WTC11 (cell line): ENCODE measurements at regions not wholly inside any gene's neighbourhood (a gene's known extent, or its start where the extent isn't known, plus 50 kb on each side); places are given as distances from the start of the nearest gene placed in this dataset.
A peak's percentile ranks its signal among the peaks of the same experiment; 100 is the strongest.

Source experiments
- ATAC-seq: fragments of 200-7000 bp; cut with Tn5 transposase; 2 replicates; pipeline ENCODE4 v1.10.0; 2021; ENCODE audit warnings: mild to moderate bottlenecking, moderate library complexity
- CTCF ChIA-PET: fragments of 300-600 bp; sonication (Branson Sonifier 250); formaldehyde crosslinking; loops from one replicate; lab custom pipeline; 2021; ENCODE audit warnings: antibody characterized with exemption; lab: Charles Lee
- POLR2A ChIA-PET: fragments of 350-600 bp; sonication (Branson Sonifier 250); formaldehyde crosslinking; loops from one replicate; lab custom pipeline; 2021; ENCODE audit warnings: antibody characterized with exemption; lab: Charles Lee
- DNase-seq: peaks from one replicate; pipeline ENCODE4 v3.0.0; 2021; ENCODE audit warnings: low spot score
- H3K27ac Mint-ChIP-seq: 2 replicates; pipeline ENCODE4 v1.8.0; 2021; ENCODE audit warnings: mixed read lengths
- H3K27me3 Mint-ChIP-seq: 2 replicates; pipeline ENCODE4 v1.8.0; 2021; ENCODE audit warnings: low read depth, mild to moderate bottlenecking, moderate library complexity, mixed read lengths
- H3K36me3 Mint-ChIP-seq: 2 replicates; pipeline ENCODE4 v1.8.0; 2021; ENCODE audit warnings: mixed read lengths
- H3K4me1 Mint-ChIP-seq: 2 replicates; pipeline ENCODE4 v1.8.0; 2022; ENCODE audit warnings: mixed read lengths
- H3K4me3 Mint-ChIP-seq: 2 replicates; pipeline ENCODE4 v1.8.0; 2021; ENCODE audit warnings: mild to moderate bottlenecking, moderate library complexity, mixed read lengths
- H3K9me3 Mint-ChIP-seq: 2 replicates; pipeline ENCODE4 v1.8.0; 2021; ENCODE audit warnings: mixed read lengths
- CREB1 ChIP-seq: sonication (generic); formaldehyde crosslinking; IDR thresholded peaks from 2 replicates; pipeline ENCODE4 v1.8.0; 2023; ENCODE audit warnings: mild to moderate bottlenecking, missing genetic modification reagents
- CREM ChIP-seq: sonication (generic); formaldehyde crosslinking; IDR thresholded peaks from 2 replicates; pipeline ENCODE4 v1.8.1; 2022; ENCODE audit warnings: mild to moderate bottlenecking, missing genetic modification reagents, moderate library complexity
- ESRRA ChIP-seq: sonication (generic); formaldehyde crosslinking; IDR thresholded peaks from 2 replicates; pipeline ENCODE4 v1.8.1; 2022; ENCODE audit warnings: mild to moderate bottlenecking, missing genetic modification reagents, borderline replicate concordance
- FOXK1 ChIP-seq: sonication (generic); formaldehyde crosslinking; IDR thresholded peaks from 2 replicates; pipeline ENCODE4 v1.8.0; 2022; ENCODE audit warnings: mild to moderate bottlenecking, moderate library complexity, missing genetic modification reagents
- GABPB1 ChIP-seq: sonication (generic); formaldehyde crosslinking; IDR thresholded peaks from 2 replicates; pipeline ENCODE4 v1.8.1; 2023; ENCODE audit warnings: mild to moderate bottlenecking, missing genetic modification reagents
- JAZF1 ChIP-seq: fragments of 250-450 bp; sonication (Bioruptor Pico); IDR thresholded peaks from 2 replicates; pipeline ENCODE4 v1.9.0; 2021; ENCODE audit warnings: moderate library complexity, mild to moderate bottlenecking, inconsistent platforms
- NR1H2 ChIP-seq: sonication (generic); formaldehyde crosslinking; IDR thresholded peaks from 2 replicates; pipeline ENCODE4 v1.9.0; 2021; ENCODE audit warnings: mild to moderate bottlenecking, moderate library complexity, missing genetic modification reagents
- RELA ChIP-seq: sonication (generic); formaldehyde crosslinking; IDR thresholded peaks from 2 replicates; pipeline ENCODE4 v1.8.1; 2022; ENCODE audit warnings: missing genetic modification reagents, mild to moderate bottlenecking, borderline replicate concordance
- RORB ChIP-seq: fragments of 250-450 bp; sonication (Bioruptor Pico); IDR thresholded peaks from 2 replicates; pipeline ENCODE4 v1.9.0; 2021; ENCODE audit warnings: mild to moderate bottlenecking
- SMAD3 ChIP-seq: sonication (generic); formaldehyde crosslinking; IDR thresholded peaks from 2 replicates; pipeline ENCODE4 v1.8.0; 2022; ENCODE audit warnings: missing genetic modification reagents, mild to moderate bottlenecking, borderline replicate concordance
- ZNF219 ChIP-seq: sonication (generic); formaldehyde crosslinking; IDR thresholded peaks from 2 replicates; pipeline ENCODE4 v1.8.0; 2023; ENCODE audit warnings: missing genetic modification reagents, mild to moderate bottlenecking, borderline replicate concordance
- ZNF232 ChIP-seq: sonication (generic); formaldehyde crosslinking; IDR thresholded peaks from 2 replicates; pipeline ENCODE4 v1.8.0; 2022; ENCODE audit warnings: mild to moderate bottlenecking, missing genetic modification reagents
- TF ChIP-seq, protein P1 (sequence below): fragments of 250-450 bp; sonication (Bioruptor Pico); IDR thresholded peaks from 2 replicates; pipeline ENCODE4 v1.9.0; 2021; ENCODE audit warnings: mild to moderate bottlenecking, borderline replicate concordance
- TF ChIP-seq, protein P2 (sequence below): sonication (generic); formaldehyde crosslinking; IDR thresholded peaks from 2 replicates; pipeline ENCODE4 v1.8.0; 2022; ENCODE audit warnings: mild to moderate bottlenecking, missing genetic modification reagents
- TF ChIP-seq, protein P3 (sequence below): sonication (generic); formaldehyde crosslinking; conservative IDR thresholded peaks from 2 replicates; pipeline ENCODE4 v1.8.1; 2022; ENCODE audit warnings: mild to moderate bottlenecking, missing genetic modification reagents

DNA sequence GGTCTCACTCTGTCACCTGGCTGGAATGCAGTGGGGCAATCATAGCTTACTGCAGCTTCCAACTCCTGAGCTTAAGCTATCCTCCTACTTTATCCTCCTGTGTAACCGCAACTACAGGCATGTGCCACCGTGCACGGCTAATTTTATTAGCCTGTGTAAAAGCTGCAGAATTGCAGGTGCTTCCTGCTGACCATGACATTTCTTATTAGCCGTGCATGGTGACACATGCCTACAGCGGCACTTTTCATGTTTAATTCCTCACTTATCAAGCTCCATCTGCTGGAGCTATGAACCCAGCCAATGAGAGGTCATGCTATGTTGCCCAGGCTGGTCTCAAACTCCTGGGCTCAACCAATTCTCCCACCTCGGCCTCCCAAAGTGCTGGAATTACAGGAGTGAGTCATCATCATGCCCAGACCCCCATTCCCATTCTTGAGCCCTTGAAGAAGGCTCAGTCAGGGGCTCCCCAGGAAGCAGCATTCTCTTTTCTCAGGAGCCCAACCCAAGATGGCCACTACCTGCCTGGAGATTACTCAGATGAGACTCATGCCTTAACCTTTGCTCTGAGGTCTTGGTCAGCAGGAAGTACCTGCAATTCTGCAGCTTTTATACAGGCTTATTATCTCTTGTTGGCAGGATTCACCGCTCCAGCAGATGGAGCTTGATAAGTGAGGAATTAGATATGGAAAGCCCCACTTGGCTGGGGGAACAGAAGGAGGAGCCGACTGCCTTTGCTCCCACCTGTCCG, 503.2 kb downstream of the MED13L start:
- ATAC-seq (no peak), DNase-seq (no peak)
- no peak for TF ChIP-seq FOXK1 (CRISPR knock-in tag)
- TF ChIP-seq CREB1 = no peak
- TF ChIP-seq CREM (CRISPR knock-in tag) = no peak
- no peak for TF ChIP-seq NR1H2 (CRISPR knock-in tag)
- TF ChIP-seq ZNF232 (CRISPR knock-in tag) = no peak
- TF ChIP-seq, protein P1, sequence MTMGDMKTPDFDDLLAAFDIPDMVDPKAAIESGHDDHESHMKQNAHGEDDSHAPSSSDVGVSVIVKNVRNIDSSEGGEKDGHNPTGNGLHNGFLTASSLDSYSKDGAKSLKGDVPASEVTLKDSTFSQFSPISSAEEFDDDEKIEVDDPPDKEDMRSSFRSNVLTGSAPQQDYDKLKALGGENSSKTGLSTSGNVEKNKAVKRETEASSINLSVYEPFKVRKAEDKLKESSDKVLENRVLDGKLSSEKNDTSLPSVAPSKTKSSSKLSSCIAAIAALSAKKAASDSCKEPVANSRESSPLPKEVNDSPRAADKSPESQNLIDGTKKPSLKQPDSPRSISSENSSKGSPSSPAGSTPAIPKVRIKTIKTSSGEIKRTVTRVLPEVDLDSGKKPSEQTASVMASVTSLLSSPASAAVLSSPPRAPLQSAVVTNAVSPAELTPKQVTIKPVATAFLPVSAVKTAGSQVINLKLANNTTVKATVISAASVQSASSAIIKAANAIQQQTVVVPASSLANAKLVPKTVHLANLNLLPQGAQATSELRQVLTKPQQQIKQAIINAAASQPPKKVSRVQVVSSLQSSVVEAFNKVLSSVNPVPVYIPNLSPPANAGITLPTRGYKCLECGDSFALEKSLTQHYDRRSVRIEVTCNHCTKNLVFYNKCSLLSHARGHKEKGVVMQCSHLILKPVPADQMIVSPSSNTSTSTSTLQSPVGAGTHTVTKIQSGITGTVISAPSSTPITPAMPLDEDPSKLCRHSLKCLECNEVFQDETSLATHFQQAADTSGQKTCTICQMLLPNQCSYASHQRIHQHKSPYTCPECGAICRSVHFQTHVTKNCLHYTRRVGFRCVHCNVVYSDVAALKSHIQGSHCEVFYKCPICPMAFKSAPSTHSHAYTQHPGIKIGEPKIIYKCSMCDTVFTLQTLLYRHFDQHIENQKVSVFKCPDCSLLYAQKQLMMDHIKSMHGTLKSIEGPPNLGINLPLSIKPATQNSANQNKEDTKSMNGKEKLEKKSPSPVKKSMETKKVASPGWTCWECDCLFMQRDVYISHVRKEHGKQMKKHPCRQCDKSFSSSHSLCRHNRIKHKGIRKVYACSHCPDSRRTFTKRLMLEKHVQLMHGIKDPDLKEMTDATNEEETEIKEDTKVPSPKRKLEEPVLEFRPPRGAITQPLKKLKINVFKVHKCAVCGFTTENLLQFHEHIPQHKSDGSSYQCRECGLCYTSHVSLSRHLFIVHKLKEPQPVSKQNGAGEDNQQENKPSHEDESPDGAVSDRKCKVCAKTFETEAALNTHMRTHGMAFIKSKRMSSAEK (CRISPR knock-in tag) = no peak
- no peak for TF ChIP-seq ZNF219 (CRISPR knock-in tag)
- TF ChIP-seq, protein P2, sequence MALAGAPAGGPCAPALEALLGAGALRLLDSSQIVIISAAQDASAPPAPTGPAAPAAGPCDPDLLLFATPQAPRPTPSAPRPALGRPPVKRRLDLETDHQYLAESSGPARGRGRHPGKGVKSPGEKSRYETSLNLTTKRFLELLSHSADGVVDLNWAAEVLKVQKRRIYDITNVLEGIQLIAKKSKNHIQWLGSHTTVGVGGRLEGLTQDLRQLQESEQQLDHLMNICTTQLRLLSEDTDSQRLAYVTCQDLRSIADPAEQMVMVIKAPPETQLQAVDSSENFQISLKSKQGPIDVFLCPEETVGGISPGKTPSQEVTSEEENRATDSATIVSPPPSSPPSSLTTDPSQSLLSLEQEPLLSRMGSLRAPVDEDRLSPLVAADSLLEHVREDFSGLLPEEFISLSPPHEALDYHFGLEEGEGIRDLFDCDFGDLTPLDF = no peak
- TF ChIP-seq SMAD3 (CRISPR knock-in tag) = no peak
- Mint-ChIP-seq H3K4me3 (no peak overlapping the region), H3K27me3 (no peaks in the 10 kb centered on the region), H3K4me1 (no peaks in the 10 kb centered on the region), H3K36me3 (no peaks in the 10 kb centered on the region), H3K27ac (no peak overlapping the region), H3K9me3 (peaks cover 14% of the 10 kb centered on the region)
- ChIA-PET CTCF (interaction anchor here (1.7 kb wide), 1 partner anchor 17 kb away, joined by 3 read pairs; no protein-coding TSS in a partner anchor), POLR2A (no interaction called here)

DNA sequence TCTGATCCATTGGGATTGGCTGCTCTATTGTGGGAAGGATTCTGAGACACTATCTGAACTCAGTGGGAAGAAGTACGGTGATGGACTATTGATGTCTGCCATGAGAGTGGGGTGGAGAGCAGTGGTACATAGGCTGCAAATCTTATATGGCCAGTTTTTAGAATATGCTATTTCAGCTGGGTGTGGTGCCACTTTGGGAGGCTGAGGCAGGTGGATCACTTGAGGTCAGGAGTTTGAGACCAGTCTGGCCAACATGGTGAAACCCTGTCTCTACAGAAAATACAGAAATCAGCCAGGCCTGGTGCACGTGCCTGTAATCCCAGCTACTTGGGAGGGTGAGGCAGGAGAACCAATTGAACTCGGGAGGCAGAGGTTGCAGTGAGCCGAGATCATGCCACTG, 505.9 kb downstream of the MED13L start:
- no peaks in the 10 kb centered on the region for H3K27me3 Mint-ChIP-seq
- TF ChIP-seq, protein P3, sequence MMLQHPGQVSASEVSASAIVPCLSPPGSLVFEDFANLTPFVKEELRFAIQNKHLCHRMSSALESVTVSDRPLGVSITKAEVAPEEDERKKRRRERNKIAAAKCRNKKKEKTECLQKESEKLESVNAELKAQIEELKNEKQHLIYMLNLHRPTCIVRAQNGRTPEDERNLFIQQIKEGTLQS (CRISPR knock-in tag) = no peak
- TF ChIP-seq GABPB1 (CRISPR knock-in tag) (no peak), ESRRA (CRISPR knock-in tag) (no peak)
- TF ChIP-seq, all 79 proteins: peak for 0
- Mint-ChIP-seq H3K4me3 (no peak overlapping the region), H3K4me1 (no peaks in the 10 kb centered on the region), H3K27ac (no peak overlapping the region), H3K9me3 (peaks cover 18% of the 10 kb centered on the region), H3K36me3 (no peaks in the 10 kb centered on the region)
- CTCF ChIA-PET = interaction anchor here (0.9 to 1.0 kb wide), 3 partner anchors 16 to 1107 kb away, joined by 3 read pairs; no protein-coding TSS in a partner anchor
- POLR2A ChIA-PET = no interaction called here
- DNase-seq = no peak
- no peak for ATAC-seq

DNA sequence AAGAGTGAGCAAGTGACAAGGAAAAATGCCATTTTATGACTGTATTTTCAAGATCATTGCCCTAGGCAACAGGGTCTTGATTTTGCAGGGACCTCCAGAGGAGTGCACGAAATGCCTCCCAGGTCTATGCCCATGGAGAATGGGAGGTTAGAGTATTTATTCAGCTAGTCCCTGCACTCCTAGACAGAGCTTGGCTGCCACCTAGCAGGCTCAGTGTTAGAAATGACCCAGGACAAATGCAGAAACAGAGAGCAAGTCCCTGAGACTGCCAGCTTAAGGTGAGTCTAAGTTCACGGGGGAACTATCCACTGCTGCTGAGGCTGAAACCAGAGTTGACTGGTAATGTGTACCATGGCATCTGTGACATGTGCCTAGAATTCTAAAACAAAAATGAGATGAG, 506.4 kb downstream of the MED13L start:
- H3K4me1 Mint-ChIP-seq = no peaks in the 10 kb centered on the region
- H3K27me3 Mint-ChIP-seq = no peaks in the 10 kb centered on the region
- TF ChIP-seq JAZF1 = no peak
- TF ChIP-seq RORB (CRISPR knock-in tag) = no peak
- no peak for TF ChIP-seq RELA (CRISPR knock-in tag)
- H3K9me3 Mint-ChIP-seq = peaks cover 16% of the 10 kb centered on the region
- ChIA-PET CTCF (interaction anchor here (0.9 to 1.0 kb wide), 3 partner anchors 15 to 1106 kb away, joined by 3 read pairs; no protein-coding TSS in a partner anchor), POLR2A (no interaction called here)
- H3K27ac Mint-ChIP-seq = no peak overlapping the region
- ATAC-seq (peak; percentile 72), DNase-seq (no peak)
- no peak overlapping the region for H3K4me3 Mint-ChIP-seq
- no peaks in the 10 kb centered on the region for H3K36me3 Mint-ChIP-seq
